HepG2 (cell line): ENCODE measurements at regions not wholly inside any gene's neighbourhood (a gene's known extent, or its start where the extent isn't known, plus 50 kb on each side); places are given as distances from the start of the nearest gene placed in this dataset.

Experiments
- ATAC-seq: fragments of 200-7000 bp; cut with Tn5 transposase; 3 replicates; pipeline ENCODE4 v1.9.1; 2020; ENCODE audit warnings: mild to moderate bottlenecking, moderate library complexity
- BruUV-seq: library from RNA; stranded (reverse); fragments of 400-500 nt; replicated peaks from 2 replicates; lab custom pipeline; 2021; lab: Mats Ljungman, UMichigan
- CTCF ChIA-PET: fragments of 300-600 bp; formaldehyde crosslinking; extraction: SDS; loops from one replicate; lab custom pipeline; 2021; ENCODE audit warnings: low total read pairs, inconsistent platforms, low intra/inter-chr PET ratio; lab: Yijun Ruan, JAX
- POLR2A ChIA-PET: fragments of 350-600 bp; sonication (Branson Sonifier 250); formaldehyde crosslinking; loops from one replicate; lab custom pipeline; 2020; ENCODE audit warnings: antibody characterized with exemption, inconsistent platforms; lab: Yijun Ruan, JAX
- DNase-seq: peaks from one replicate; pipeline ENCODE4 v3.0.0-alpha.2; 2015; ENCODE audit warnings: low spot score
- FAIRE-seq: peaks from 3 replicates; lab custom pipeline; 2011; peaks lifted over from hg19 to GRCh38; lab: Jason Lieb, UNC
- H2AFZ ChIP-seq: one replicate; pipeline ENCODE4 v1.6.1; 2011; ENCODE audit warnings: low read length, inconsistent platforms
- H3K27ac ChIP-seq: fragments of 300-600 bp; 3 replicates; pipeline ENCODE4 v1.8.0; 2011; ENCODE audit warnings: mixed run types, mild to moderate bottlenecking, mixed read lengths, low read length, inconsistent platforms; ENCODE audit not compliant: insufficient read depth; ENCODE audit errors: extremely low read length
- H3K27me3 ChIP-seq, 2 experiments: fragments of 200-600 bp in 1 of 2; 2 replicates in 1 of 2; 3 replicates in 1 of 2; pipeline versions ENCODE4 v1.6.0 to v1.8.0; 2011; ENCODE audit warnings: low read length in 2 of 2, mild to moderate bottlenecking in 2 of 2, moderate library complexity in 2 of 2, inconsistent platforms in 1 of 2; ENCODE audit not compliant: insufficient read depth in 2 of 2, control insufficient read depth in 1 of 2
- H3K36me3 ChIP-seq, 2 experiments: fragments of 200-600 bp in 1 of 2; replicated peaks in 1 of 2; 2 replicates in 1 of 2; 3 replicates in 1 of 2; pipeline versions ENCODE4 v1.5.1 to v1.8.0; 2011; ENCODE audit warnings: low read length in 2 of 2, inconsistent platforms in 1 of 2; ENCODE audit not compliant: insufficient read depth in 2 of 2, control insufficient read depth in 1 of 2
- H3K4me1 ChIP-seq: 2 replicates; pipeline ENCODE4 v1.5.1; 2012; ENCODE audit warnings: low read length, inconsistent platforms; ENCODE audit not compliant: insufficient read depth
- H3K4me2 ChIP-seq: 2 replicates; pipeline ENCODE4 v1.6.0; 2011; ENCODE audit warnings: low read depth, low read length, inconsistent platforms
- H3K4me3 ChIP-seq, 3 experiments: fragments of 200-600 bp in 1 of 3; sonication (generic), shearing (Covaris generic) in 1 of 3; replicated peaks in 1 of 3; 2 replicates each; pipeline ENCODE4 v1.5.1; 2011 to 2016; ENCODE audit warnings: low read length in 3 of 3, inconsistent platforms in 2 of 3, low read depth in 2 of 3, mild to moderate bottlenecking in 2 of 3, control low read depth in 1 of 3, mixed read lengths in 1 of 3; ENCODE audit not compliant: insufficient read depth in 1 of 3
- H3K79me2 ChIP-seq: one replicate; pipeline ENCODE4 v1.6.1; 2011; ENCODE audit warnings: low read length, inconsistent platforms; ENCODE audit not compliant: insufficient read depth
- H3K9ac ChIP-seq: 2 replicates; pipeline ENCODE4 v1.6.0; 2011; ENCODE audit warnings: mild to moderate bottlenecking, low read depth, low read length, inconsistent platforms; ENCODE audit not compliant: insufficient read depth
- H3K9me3 ChIP-seq: 2 replicates; pipeline ENCODE4 v1.5.1; 2012; ENCODE audit warnings: mild to moderate bottlenecking, low read length
- H4K20me1 ChIP-seq: 2 replicates; pipeline ENCODE4 v1.6.0; 2011; ENCODE audit warnings: inconsistent platforms, mild to moderate bottlenecking, low read length, moderate library complexity; ENCODE audit not compliant: insufficient read depth
- AKNA ChIP-seq: sonication (generic); formaldehyde crosslinking; IDR thresholded peaks from 2 replicates; pipeline ENCODE4 v1.4.0; 2020; ENCODE audit warnings: missing genetic modification reagents, borderline replicate concordance
- CBX2 ChIP-seq, 2 experiments: fragments of 200-600 bp in 1 of 2; sonication (generic); formaldehyde crosslinking in 1 of 2; IDR thresholded peaks; 2 replicates each; pipeline versions ENCODE4 v1.7.0 to v1.8.1; 2018 to 2022; ENCODE audit warnings: low read depth in 2 of 2, low read length in 1 of 2, mild to moderate bottlenecking in 1 of 2, missing genetic modification reagents in 1 of 2
- CENPX ChIP-seq: sonication (generic); formaldehyde crosslinking; IDR thresholded peaks from 2 replicates; pipeline ENCODE4 v1.9.0; 2021; ENCODE audit warnings: mild to moderate bottlenecking, missing genetic modification reagents, moderate library complexity
- KDM4B ChIP-seq: sonication (generic); formaldehyde crosslinking; IDR thresholded peaks from 2 replicates; pipeline ENCODE4 v1.4.0; 2020; ENCODE audit warnings: missing genetic modification reagents
- MAFF ChIP-seq: IDR thresholded peaks from 2 replicates; pipeline ENCODE4 v1.6.1; 2011; ENCODE audit warnings: low read depth, low read length, improper control_type of control experiment
- REL ChIP-seq: sonication (generic); formaldehyde crosslinking; conservative IDR thresholded peaks from 2 replicates; pipeline ENCODE4 v1.8.0; 2022; ENCODE audit warnings: mild to moderate bottlenecking, missing genetic modification reagents, moderate library complexity
- SMAD1 ChIP-seq: sonication (generic); formaldehyde crosslinking; IDR thresholded peaks from 2 replicates; pipeline ENCODE4 v1.4.0; 2020; ENCODE audit warnings: missing genetic modification reagents, low read depth, mild to moderate bottlenecking, borderline replicate concordance
- ZBTB44 ChIP-seq: sonication (generic); formaldehyde crosslinking; IDR thresholded peaks from 2 replicates; pipeline ENCODE4 v1.4.0; 2020; ENCODE audit warnings: missing genetic modification reagents
- ZNF124 ChIP-seq: sonication (generic); formaldehyde crosslinking; IDR thresholded peaks from 2 replicates; pipeline ENCODE4 v1.4.0; 2020; ENCODE audit warnings: missing genetic modification reagents
- ZNF143 ChIP-seq: sonication (generic); formaldehyde crosslinking; IDR thresholded peaks from 2 replicates; pipeline ENCODE4 v1.4.0; 2020; ENCODE audit warnings: missing genetic modification reagents
- ZNF329 ChIP-seq: sonication (generic); formaldehyde crosslinking; IDR thresholded peaks from 2 replicates; pipeline ENCODE4 v1.9.0; 2021; ENCODE audit warnings: low read depth, mild to moderate bottlenecking, missing genetic modification reagents
- ZNF788 ChIP-seq: sonication (generic); formaldehyde crosslinking; IDR thresholded peaks from 2 replicates; pipeline ENCODE4 v1.5.0; 2020; ENCODE audit warnings: mild to moderate bottlenecking, missing genetic modification reagents, borderline replicate concordance
- ZNF839 ChIP-seq: sonication (generic); formaldehyde crosslinking; IDR thresholded peaks from 2 replicates; pipeline ENCODE4 v1.4.0; 2020; ENCODE audit warnings: missing genetic modification reagents, mild to moderate bottlenecking, borderline replicate concordance
- WGBS: methylation state at CpG from one replicate; pipeline ENCODE4 v1.1.6; 2017; ENCODE audit warnings: low lambda C conversion rate; 5-methylcytosine and 5-hydroxymethylcytosine counted together
- in situ Hi-C: cut with HindIII; loops from 2 replicates; pipeline ENCODE4 v1.10.0; 2017; ENCODE audit warnings: low pct_unique_long_range_greater_than_20kb; ENCODE audit not compliant: extremely low pct_ligation_motif_present
- intact Hi-C: fragments of 100-400 bp; cut with micrococcal nuclease; formaldehyde crosslinking; loops from one replicate; pipeline ENCODE4 v1.10.0; 2022; ENCODE audit not compliant: unreplicated experiment

DNA sequence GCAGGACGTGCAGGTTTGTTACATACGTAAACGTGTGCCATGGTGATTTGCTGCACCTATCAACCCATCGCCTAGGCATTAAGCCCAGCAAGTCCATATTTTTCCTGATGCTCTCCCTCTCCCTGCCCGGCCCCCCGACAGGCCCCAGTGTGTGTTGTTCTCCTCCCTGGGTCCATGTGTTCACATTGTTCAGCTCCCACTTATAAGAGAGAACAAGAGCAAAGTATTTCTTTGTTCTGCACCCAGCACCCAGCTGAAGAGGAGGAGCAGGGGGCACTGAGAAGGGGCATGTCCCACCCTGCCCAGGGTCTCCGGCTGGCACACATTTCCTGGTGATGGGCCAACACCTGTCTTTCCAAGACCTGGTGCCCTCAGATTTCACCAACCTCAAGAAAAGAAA, 251.1 kb upstream of the ARID1B start:
- Histone ChIP-seq H3K27me3 (peaks cover 0 to 4% of the 10 kb centered on the region in 2 experiments; a peak in 3 of 5 replicates), H3K4me1 (no peaks in the 10 kb centered on the region)
- TF ChIP-seq AKNA = no peak
- TF ChIP-seq, all 625 proteins: peak for 0
- no peaks in the 10 kb centered on the region for H3K9me3 ChIP-seq
- no peak overlapping the region for H3K4me3 ChIP-seq
- H3K9ac ChIP-seq = no peak overlapping the region
- ChIA-PET CTCF (no interaction called here), POLR2A (no interaction called here)
- FAIRE-seq (no peak), DNase-seq (no peak), ATAC-seq (no peak)
- no peak overlapping the region for H3K27ac ChIP-seq
- 33% methylated on average over 7 of the region's 7 CpGs for WGBS
- H3K4me2 ChIP-seq = no peak overlapping the region
- in situ Hi-C loops = no loop called here
- H4K20me1 ChIP-seq = no peaks in the 10 kb centered on the region
- no peaks in the 10 kb centered on the region for H3K79me2 ChIP-seq
- H3K36me3 ChIP-seq = no peaks in the 10 kb centered on the region
- intact Hi-C loops = no loop called here
- H2AFZ ChIP-seq = no peak overlapping the region
- no TSS peak for BruUV-seq

- ATAC-seq (no peak), FAIRE-seq (no peak)
- 26% methylated on average over 6 of the region's 6 CpGs for WGBS
- TF ChIP-seq CBX2 (IDR thresholded peaks at IDR 0.05; ENCODE audit: low read depth, low read length) (no peak), CBX2 (CRISPR knock-in tag; IDR thresholded peaks at IDR 0.05; ENCODE audit: low read depth) (no peak), ZNF143 (CRISPR knock-in tag) (no peak), ZBTB44 (CRISPR knock-in tag) (no peak), SMAD1 (CRISPR knock-in tag) (no peak), ZNF329 (CRISPR knock-in tag) (no peak), MAFF (no peak), ZNF839 (no peak), ZNF788 (CRISPR knock-in tag) (no peak), KDM4B (CRISPR knock-in tag) (no peak), CENPX (no peak), REL (CRISPR knock-in tag) (no peak), ZNF124 (no peak)
These were observed 251.6 kb upstream of the ARID1B start for GRCh38 chr6:156525541-156525940.

More at GRCh38 chr6:156525541-156525940, 251.6 kb upstream of the ARID1B start:
- no peaks in the 10 kb centered on the region for H4K20me1 ChIP-seq
- no peaks in the 10 kb centered on the region for H3K4me1 ChIP-seq
- ChIA-PET POLR2A (no interaction called here), CTCF (no interaction called here)
- intact Hi-C loops (no loop called here), in situ Hi-C loops (no loop called here)
- no TSS peak for BruUV-seq
- no peak overlapping the region for H3K27ac ChIP-seq
- DNase-seq = no peak
- H3K79me2 ChIP-seq = no peaks in the 10 kb centered on the region
- no peak overlapping the region for H3K4me2 ChIP-seq
- no peak overlapping the region for H3K9ac ChIP-seq
- H3K36me3 ChIP-seq = no peaks in the 10 kb centered on the region
- H3K9me3 ChIP-seq = 0 out of 2 replicates have a peak, but pooled peaks cover 2% of the 10 kb centered on the region
- H3K27me3 ChIP-seq = peaks cover 0 to 4% of the 10 kb centered on the region in 2 experiments; a peak in 3 of 5 replicates
- H3K4me3 ChIP-seq = no peak overlapping the region
- no peak overlapping the region for H2AFZ ChIP-seq
